ENCODE measurements at regions not wholly inside any gene's neighbourhood (a gene's known extent, or its start where the extent isn't known, plus 50 kb on each side); places are given as distances from the start of the nearest gene placed in this dataset.
A peak's percentile ranks its signal among the peaks of the same experiment; 100 is the strongest.

GRCh38 chr4:64889906-64890610 lies 480.8 kb upstream of the TECRL start:
- H3K9ac ChIP-seq (ENCODE audit: low read length), result no peak overlapping the region
- H3K4me3 ChIP-seq (ENCODE audit: low read length), result no peak overlapping the region
- H2AFZ ChIP-seq (ENCODE audit: low read depth, low read length), result no peak overlapping the region

DNA sequence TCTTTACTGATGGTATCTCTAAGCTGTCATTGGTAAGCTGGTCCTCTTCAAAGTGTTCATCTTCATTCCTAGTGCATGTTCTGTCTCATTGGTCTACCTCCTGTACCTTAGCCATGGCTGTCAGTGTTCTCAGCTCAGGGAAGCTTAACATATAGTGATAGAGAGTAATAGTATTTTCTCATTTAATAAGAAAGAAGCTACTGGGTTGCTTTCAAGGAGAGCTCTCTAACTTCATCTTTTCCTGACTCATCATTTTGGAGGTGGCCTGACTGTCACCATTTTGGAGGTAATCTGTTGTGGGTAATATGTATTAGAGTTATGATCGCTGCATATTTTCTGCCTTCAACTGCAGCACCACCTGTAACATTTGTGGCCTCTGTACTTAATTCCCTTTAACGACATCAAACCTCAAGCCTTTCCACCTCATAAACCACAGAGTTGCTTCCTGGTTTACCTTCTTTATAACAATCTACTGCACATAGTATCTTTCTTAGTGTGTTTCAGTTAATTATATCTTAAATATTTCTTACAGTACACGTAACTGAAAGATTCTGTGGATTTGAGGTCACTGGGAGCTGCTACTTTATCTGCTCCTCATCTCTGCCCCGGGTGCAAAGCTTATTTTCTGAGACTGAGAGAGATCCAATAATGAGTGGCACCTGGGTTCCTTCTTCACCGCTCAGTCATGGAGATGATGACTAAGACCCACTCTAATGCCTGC lies 474.0 kb upstream of the TECRL start:
- Histone ChIP-seq H3K9me3 (ENCODE audit: insufficient read depth, low read length) (no peaks in the 10 kb centered on the region), H2AFZ (ENCODE audit: low read depth, low read length) (peak overlapping the region; percentile 94), H3K36me3 (replicated peaks; ENCODE audit: low read depth, low read length) (no peaks in the 10 kb centered on the region), H3K4me1 (ENCODE audit: low read length) (peaks cover 31% of the 10 kb centered on the region), H3K27ac (ENCODE audit: low read length) (peak overlapping the region; percentile 45), H3K27me3 (ENCODE audit: low read depth, low read length) (no peaks in the 10 kb centered on the region), H3K4me3 (ENCODE audit: low read length) (peak overlapping the region; percentile 34), H3K9ac (ENCODE audit: low read length) (peak overlapping the region; percentile 15; the same call in 1 of the 2 replicates), H3K79me2 (ENCODE audit: low read length) (no peaks in the 10 kb centered on the region), H3K4me2 (ENCODE audit: low read length) (peak overlapping the region; percentile 61), H4K20me1 (ENCODE audit: insufficient read depth, low read length) (no peaks in the 10 kb centered on the region)
- TF ChIP-seq EZH2phosphoT487 (IDR thresholded peaks at IDR 0.05; ENCODE audit: low read depth) (no peak), CTCF (IDR thresholded peaks at IDR 0.05; ENCODE audit: low read depth, low read length) (no peak)

More at GRCh38 chr4:64889906-64890610, 480.8 kb upstream of the TECRL start:
- Histone ChIP-seq H4K20me1 (ENCODE audit: insufficient read depth, low read length) (no peaks in the 10 kb centered on the region), H3K27me3 (ENCODE audit: low read depth, low read length) (no peaks in the 10 kb centered on the region), H3K9me3 (ENCODE audit: insufficient read depth, low read length) (no peaks in the 10 kb centered on the region), H3K79me2 (ENCODE audit: low read length) (no peaks in the 10 kb centered on the region), H3K36me3 (replicated peaks; ENCODE audit: low read depth, low read length) (no peaks in the 10 kb centered on the region), H3K27ac (ENCODE audit: low read length) (no peak overlapping the region), H3K4me1 (ENCODE audit: low read length) (peaks cover 10% of the 10 kb centered on the region), H3K4me2 (ENCODE audit: low read length) (no peak overlapping the region)
- TF ChIP-seq EZH2phosphoT487 (IDR thresholded peaks at IDR 0.05; ENCODE audit: low read depth) (no peak), CTCF (IDR thresholded peaks at IDR 0.05; ENCODE audit: low read depth, low read length) (no peak)

GRCh38 chr4:64882311-64883086 lies 473.2 kb upstream of the TECRL start:
- H2AFZ ChIP-seq (ENCODE audit: low read depth, low read length), result peak overlapping the region; percentile 94
- peak overlapping the region; percentile 45 for H3K27ac ChIP-seq (ENCODE audit: low read length)
- H3K36me3 ChIP-seq (replicated peaks; ENCODE audit: low read depth, low read length), result no peaks in the 10 kb centered on the region
- H3K79me2 ChIP-seq (ENCODE audit: low read length), result no peaks in the 10 kb centered on the region
- no peaks in the 10 kb centered on the region for H4K20me1 ChIP-seq (ENCODE audit: insufficient read depth, low read length)
- H3K4me3 ChIP-seq (ENCODE audit: low read length), result peak overlapping the region; percentile 34
- TF ChIP-seq CTCF (IDR thresholded peaks at IDR 0.05; ENCODE audit: low read depth, low read length), result no peak
- TF ChIP-seq EZH2phosphoT487 (IDR thresholded peaks at IDR 0.05; ENCODE audit: low read depth), result no peak
- peaks cover 26% of the 10 kb centered on the region for H3K4me1 ChIP-seq (ENCODE audit: low read length)
- peak overlapping the region; percentile 15; the same call in 1 of the 2 replicates for H3K9ac ChIP-seq (ENCODE audit: low read length)
- H3K9me3 ChIP-seq (ENCODE audit: insufficient read depth, low read length), result no peaks in the 10 kb centered on the region
- peak overlapping the region; percentile 61 for H3K4me2 ChIP-seq (ENCODE audit: low read length)
- H3K27me3 ChIP-seq (ENCODE audit: low read depth, low read length), result no peaks in the 10 kb centered on the region

DNA sequence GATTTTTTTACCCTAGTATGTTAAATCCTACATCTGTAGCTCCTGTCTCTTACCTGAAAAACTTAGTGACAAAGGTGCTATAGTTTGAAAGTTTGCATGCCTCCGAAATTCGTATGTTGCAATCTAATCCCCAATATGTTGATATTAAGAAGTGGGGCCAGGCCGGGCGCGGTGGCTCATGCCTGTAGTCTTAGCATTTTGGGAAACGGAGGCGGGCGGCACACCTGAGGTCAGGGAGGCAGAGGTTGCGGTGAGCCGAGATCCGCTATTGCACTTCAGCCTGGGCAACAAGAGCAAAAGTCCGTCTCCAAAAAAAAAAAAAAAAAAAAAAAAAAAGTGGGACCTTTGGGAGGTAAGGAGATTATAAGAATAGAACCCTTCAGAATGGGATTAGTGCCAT lies 471.3 kb upstream of the TECRL start:
- Histone ChIP-seq H3K27me3 (ENCODE audit: low read depth, low read length) (no peaks in the 10 kb centered on the region), H4K20me1 (ENCODE audit: insufficient read depth, low read length) (no peaks in the 10 kb centered on the region), H3K9ac (ENCODE audit: low read length) (no peak overlapping the region), H3K36me3 (replicated peaks; ENCODE audit: low read depth, low read length) (no peaks in the 10 kb centered on the region), H3K79me2 (ENCODE audit: low read length) (no peaks in the 10 kb centered on the region), H2AFZ (ENCODE audit: low read depth, low read length) (no peak overlapping the region), H3K4me3 (ENCODE audit: low read length) (no peak overlapping the region), H3K4me1 (ENCODE audit: low read length) (peaks cover 21% of the 10 kb centered on the region), H3K9me3 (ENCODE audit: insufficient read depth, low read length) (no peaks in the 10 kb centered on the region), H3K27ac (ENCODE audit: low read length) (no peak overlapping the region), H3K4me2 (ENCODE audit: low read length) (no peak overlapping the region)
- TF ChIP-seq EZH2phosphoT487 (IDR thresholded peaks at IDR 0.05; ENCODE audit: low read depth), result no peak
- TF ChIP-seq CTCF (IDR thresholded peaks at IDR 0.05; ENCODE audit: low read depth, low read length), result no peak
